ENCODE measurements at regions not wholly inside any gene's neighbourhood (a gene's known extent, or its start where the extent isn't known, plus 50 kb on each side); places are given as distances from the start of the nearest gene placed in this dataset.

DNA sequence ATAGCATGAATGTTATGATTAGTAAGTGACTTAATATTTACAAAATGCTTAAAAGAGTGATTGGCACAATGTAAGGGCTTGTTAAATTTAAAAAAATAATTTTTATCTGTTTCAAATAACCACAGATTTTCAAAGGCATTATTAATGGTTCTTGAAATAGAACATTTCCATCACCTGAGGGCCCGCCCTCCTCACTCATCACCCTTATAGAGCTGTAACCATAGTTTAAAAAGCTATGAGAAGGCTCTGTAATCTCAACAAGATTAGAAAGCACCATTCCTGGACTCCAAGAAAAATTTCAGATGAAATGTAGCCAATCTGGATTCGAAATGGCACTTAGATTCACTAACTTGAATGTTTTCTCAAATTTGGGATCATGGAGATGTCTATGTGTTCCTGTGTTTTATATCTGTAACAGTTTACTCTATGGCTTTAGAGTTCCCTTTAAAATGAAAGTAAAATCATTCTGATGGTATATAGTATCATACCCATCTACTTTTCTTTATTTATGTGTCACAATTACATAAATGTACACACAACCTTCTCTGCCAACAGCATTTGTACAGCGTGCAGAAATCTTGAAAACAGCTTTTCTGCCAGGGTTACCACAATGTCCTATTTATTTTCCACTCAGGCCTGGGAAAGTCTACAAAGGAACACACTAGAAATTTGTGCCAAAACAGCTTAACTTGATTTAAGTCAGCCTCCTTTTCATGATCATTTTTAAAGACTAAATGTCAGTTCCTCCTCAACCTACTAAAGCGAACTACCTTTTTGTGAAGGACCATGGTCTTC, 207.7 kb downstream of the TBX18 start:
- ChIA-PET CTCF (no interaction called here), POLR2A (no interaction called here)
- DNase-seq (ENCODE audit: extremely low spot score) = no peak
- no peak for TF ChIP-seq TARDBP (IDR thresholded peaks at IDR 0.05)
- TF ChIP-seq SUZ12 (IDR thresholded peaks at IDR 0.05) = no peak
- TF ChIP-seq NFRKB (IDR thresholded peaks at IDR 0.05) = no peak
- no peak for TF ChIP-seq ELF4 (IDR thresholded peaks at IDR 0.05)
- no peak for TF ChIP-seq HDGF (IDR thresholded peaks at IDR 0.05; ENCODE audit: borderline replicate concordance)
- TF ChIP-seq ZNF384 (IDR thresholded peaks at IDR 0.05) = no peak
- TF ChIP-seq FOXK2 (IDR thresholded peaks at IDR 0.05) = no peak
- TF ChIP-seq LEF1 (IDR thresholded peaks at IDR 0.05; ENCODE audit: borderline replicate concordance) = no peak
- TF ChIP-seq BHLHE40 (IDR thresholded peaks at IDR 0.05; ENCODE audit: borderline replicate concordance) = no peak
- TF ChIP-seq CTBP1 (IDR thresholded peaks at IDR 0.05; ENCODE audit: borderline replicate concordance) = no peak

DNA sequence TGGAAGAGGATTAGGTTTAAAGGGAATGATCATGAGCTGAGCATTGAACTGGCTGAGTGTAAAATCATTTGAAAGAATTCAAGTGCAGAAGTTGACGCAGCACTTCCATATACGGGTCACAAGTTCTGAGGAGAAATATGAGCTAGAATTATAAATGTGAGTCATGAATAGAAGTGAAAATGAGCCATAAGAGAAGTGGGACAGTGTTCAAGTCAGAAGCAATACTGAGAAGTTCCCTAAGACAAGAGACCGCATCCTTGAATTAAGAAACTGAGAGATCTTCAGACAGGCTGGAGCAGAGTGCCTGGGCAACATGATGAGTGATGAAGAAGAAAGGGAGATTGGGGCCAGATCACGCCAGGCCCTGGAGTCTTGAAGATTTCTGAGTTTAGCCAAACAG, 209.7 kb downstream of the TBX18 start:
- no peak for DNase-seq (ENCODE audit: extremely low spot score)
- CTCF ChIA-PET = no interaction called here
- TF ChIP-seq ZNF384 (IDR thresholded peaks at IDR 0.05) (no peak), NFRKB (IDR thresholded peaks at IDR 0.05) (no peak), FOXA1 (IDR thresholded peaks at IDR 0.05) (no peak), ELF4 (IDR thresholded peaks at IDR 0.05) (no peak), LEF1 (IDR thresholded peaks at IDR 0.05; ENCODE audit: borderline replicate concordance) (no peak), FOXK2 (IDR thresholded peaks at IDR 0.05) (no peak), L3MBTL2 (conservative IDR thresholded peaks at IDR 0.05) (no peak), SUZ12 (IDR thresholded peaks at IDR 0.05) (no peak), TARDBP (IDR thresholded peaks at IDR 0.05) (no peak), FOXM1 (IDR thresholded peaks at IDR 0.05; ENCODE audit: borderline replicate concordance) (no peak), ARNT (IDR thresholded peaks at IDR 0.05) (no peak), CTBP1 (IDR thresholded peaks at IDR 0.05; ENCODE audit: borderline replicate concordance) (no peak), SP1 (IDR thresholded peaks at IDR 0.05) (no peak), BHLHE40 (IDR thresholded peaks at IDR 0.05; ENCODE audit: borderline replicate concordance) (no peak), HDGF (IDR thresholded peaks at IDR 0.05; ENCODE audit: borderline replicate concordance) (no peak)
- TF ChIP-seq, protein P1, sequence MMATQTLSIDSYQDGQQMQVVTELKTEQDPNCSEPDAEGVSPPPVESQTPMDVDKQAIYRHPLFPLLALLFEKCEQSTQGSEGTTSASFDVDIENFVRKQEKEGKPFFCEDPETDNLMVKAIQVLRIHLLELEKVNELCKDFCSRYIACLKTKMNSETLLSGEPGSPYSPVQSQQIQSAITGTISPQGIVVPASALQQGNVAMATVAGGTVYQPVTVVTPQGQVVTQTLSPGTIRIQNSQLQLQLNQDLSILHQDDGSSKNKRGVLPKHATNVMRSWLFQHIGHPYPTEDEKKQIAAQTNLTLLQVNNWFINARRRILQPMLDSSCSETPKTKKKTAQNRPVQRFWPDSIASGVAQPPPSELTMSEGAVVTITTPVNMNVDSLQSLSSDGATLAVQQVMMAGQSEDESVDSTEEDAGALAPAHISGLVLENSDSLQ (IDR thresholded peaks at IDR 0.05) = no peak
- POLR2A ChIA-PET = no interaction called here

DNA sequence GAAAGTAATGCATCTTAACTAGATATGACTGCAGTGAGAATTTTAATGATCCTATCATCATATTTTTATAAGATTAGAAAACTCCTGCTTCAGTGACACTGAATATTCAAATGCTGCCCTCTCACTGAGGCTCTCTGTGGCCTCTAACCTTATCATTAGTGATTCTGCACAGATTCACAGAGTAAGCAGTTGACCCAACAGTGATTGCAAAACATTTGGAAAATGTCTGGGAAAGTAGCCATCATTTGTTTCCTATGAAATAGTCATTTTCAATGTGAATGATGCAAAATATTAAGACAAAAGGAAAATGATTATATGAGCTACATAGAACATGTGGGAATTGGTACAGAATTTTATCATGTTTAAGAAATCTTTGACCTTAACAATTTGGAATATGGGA, 210.3 kb downstream of the TBX18 start:
- DNase-seq (ENCODE audit: extremely low spot score) = no peak
- TF ChIP-seq ZNF384 (IDR thresholded peaks at IDR 0.05) (no peak), FOXA1 (IDR thresholded peaks at IDR 0.05) (no peak), BHLHE40 (IDR thresholded peaks at IDR 0.05; ENCODE audit: borderline replicate concordance) (no peak), CTBP1 (IDR thresholded peaks at IDR 0.05; ENCODE audit: borderline replicate concordance) (no peak), LEF1 (IDR thresholded peaks at IDR 0.05; ENCODE audit: borderline replicate concordance) (no peak), ELF4 (IDR thresholded peaks at IDR 0.05) (no peak), SP1 (IDR thresholded peaks at IDR 0.05) (no peak), NFRKB (IDR thresholded peaks at IDR 0.05) (no peak), FOXK2 (IDR thresholded peaks at IDR 0.05) (no peak), TARDBP (IDR thresholded peaks at IDR 0.05) (no peak), SUZ12 (IDR thresholded peaks at IDR 0.05) (no peak), L3MBTL2 (conservative IDR thresholded peaks at IDR 0.05) (no peak), ARNT (IDR thresholded peaks at IDR 0.05) (no peak), FOXM1 (IDR thresholded peaks at IDR 0.05; ENCODE audit: borderline replicate concordance) (no peak)
- CTCF ChIA-PET = no interaction called here
- POLR2A ChIA-PET = no interaction called here

DNA sequence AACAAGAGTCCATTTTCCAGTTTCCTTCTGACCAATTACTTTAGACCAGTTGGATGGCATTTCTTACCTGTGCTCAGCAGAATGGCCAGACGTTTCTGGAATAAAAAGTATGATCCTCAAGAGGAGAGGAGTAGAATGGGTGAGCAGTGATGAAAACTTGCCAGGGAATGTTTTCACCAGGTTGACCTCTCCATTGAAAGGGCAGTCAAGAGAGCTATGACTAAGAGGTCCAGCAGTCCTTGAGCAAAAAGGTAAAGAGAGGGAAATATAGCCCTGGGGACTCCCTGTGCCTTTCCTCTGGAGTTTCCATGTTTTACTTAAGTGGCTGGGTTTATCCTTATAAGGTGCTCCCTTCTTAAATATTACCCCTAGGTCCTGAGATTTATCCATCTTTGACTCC, 210.9 kb downstream of the TBX18 start:
- ChIA-PET POLR2A (no interaction called here), CTCF (no interaction called here)
- TF ChIP-seq L3MBTL2 (conservative IDR thresholded peaks at IDR 0.05) (no peak), FOXM1 (IDR thresholded peaks at IDR 0.05; ENCODE audit: borderline replicate concordance) (no peak), SUZ12 (IDR thresholded peaks at IDR 0.05) (no peak), HDGF (IDR thresholded peaks at IDR 0.05; ENCODE audit: borderline replicate concordance) (no peak), ZNF384 (IDR thresholded peaks at IDR 0.05) (no peak), BHLHE40 (IDR thresholded peaks at IDR 0.05; ENCODE audit: borderline replicate concordance) (no peak), FOXA1 (IDR thresholded peaks at IDR 0.05) (no peak)

DNA sequence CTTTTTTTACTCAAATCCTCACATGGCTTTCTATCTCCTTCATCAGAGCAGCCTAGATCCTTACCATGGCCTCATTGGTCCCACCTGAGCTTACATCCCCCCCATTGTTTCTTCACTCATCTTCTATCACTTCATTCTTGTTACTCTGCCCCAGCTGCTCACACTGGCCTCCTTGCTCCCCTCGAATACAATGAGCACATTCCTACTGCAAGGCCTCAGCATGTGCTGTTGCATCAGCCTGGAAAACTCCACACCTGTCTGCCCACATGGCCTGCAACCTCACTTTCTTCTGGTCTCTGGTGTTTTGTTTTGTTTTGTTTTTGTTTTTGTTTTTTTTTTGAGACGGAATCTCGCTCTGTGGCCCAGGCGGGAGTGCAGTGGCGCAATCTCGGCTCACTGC, 212.6 kb downstream of the TBX18 start:
- no peak for TF ChIP-seq L3MBTL2 (conservative IDR thresholded peaks at IDR 0.05)
- TF ChIP-seq BHLHE40 (IDR thresholded peaks at IDR 0.05; ENCODE audit: borderline replicate concordance) = no peak
- TF ChIP-seq SP1 (IDR thresholded peaks at IDR 0.05) = no peak
- no peak for TF ChIP-seq ZNF384 (IDR thresholded peaks at IDR 0.05)
- TF ChIP-seq NFRKB (IDR thresholded peaks at IDR 0.05) = no peak
- TF ChIP-seq, protein P1 (IDR thresholded peaks at IDR 0.05) = no peak
- no peak for TF ChIP-seq FOXM1 (IDR thresholded peaks at IDR 0.05; ENCODE audit: borderline replicate concordance)
- TF ChIP-seq FOXK2 (IDR thresholded peaks at IDR 0.05) = no peak
- no peak for TF ChIP-seq FOXA1 (IDR thresholded peaks at IDR 0.05)
- no peak for TF ChIP-seq TARDBP (IDR thresholded peaks at IDR 0.05)
- no peak for TF ChIP-seq HDGF (IDR thresholded peaks at IDR 0.05; ENCODE audit: borderline replicate concordance)
- TF ChIP-seq ELF4 (IDR thresholded peaks at IDR 0.05) = no peak
- no peak for TF ChIP-seq SUZ12 (IDR thresholded peaks at IDR 0.05)
- no peak for TF ChIP-seq CTBP1 (IDR thresholded peaks at IDR 0.05; ENCODE audit: borderline replicate concordance)
- TF ChIP-seq LEF1 (IDR thresholded peaks at IDR 0.05; ENCODE audit: borderline replicate concordance) = no peak
- ChIA-PET CTCF (no interaction called here), POLR2A (no interaction called here)

More for the DNA sequence above, 210.9 kb downstream of the TBX18 start:
- DNase-seq (ENCODE audit: extremely low spot score) = no peak

DNA sequence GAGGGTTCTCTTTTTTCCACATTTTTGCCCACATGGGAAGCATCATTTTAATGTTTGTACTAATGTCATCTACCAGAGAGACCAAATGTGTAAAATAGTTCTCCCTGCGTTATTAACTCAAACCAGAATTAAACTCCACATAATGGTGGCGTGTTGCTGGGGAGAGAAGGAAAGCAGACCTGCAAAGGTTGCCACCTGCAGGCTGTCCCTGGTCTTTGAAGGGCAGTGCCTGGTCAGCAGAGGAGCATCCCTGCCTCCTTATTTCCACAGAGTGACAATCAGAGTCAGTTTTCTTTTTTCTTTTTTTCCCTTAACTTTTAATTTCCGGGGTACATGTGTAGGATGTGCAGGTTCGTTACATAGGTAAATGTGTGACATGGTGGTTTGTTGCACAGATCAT, 214.5 kb downstream of the TBX18 start:
- peak; percentile 28 for DNase-seq (ENCODE audit: extremely low spot score)
- ChIA-PET POLR2A (no interaction called here), CTCF (no interaction called here)
- TF ChIP-seq SUZ12 (IDR thresholded peaks at IDR 0.05) = no peak
- TF ChIP-seq, protein P1 (IDR thresholded peaks at IDR 0.05) = no peak
- no peak for TF ChIP-seq TARDBP (IDR thresholded peaks at IDR 0.05)
- no peak for TF ChIP-seq FOXM1 (IDR thresholded peaks at IDR 0.05; ENCODE audit: borderline replicate concordance)
- no peak for TF ChIP-seq BHLHE40 (IDR thresholded peaks at IDR 0.05; ENCODE audit: borderline replicate concordance)
- no peak for TF ChIP-seq L3MBTL2 (conservative IDR thresholded peaks at IDR 0.05)
- no peak for TF ChIP-seq FOXA1 (IDR thresholded peaks at IDR 0.05)

More for the DNA sequence above, 212.6 kb downstream of the TBX18 start:
- no peak for DNase-seq (ENCODE audit: extremely low spot score)

All from HEK293T (cell line).